ENCODE measurements at regions not wholly inside any gene's neighbourhood (a gene's known extent, or its start where the extent isn't known, plus 50 kb on each side); places are given as distances from the start of the nearest gene placed in this dataset.

DNA sequence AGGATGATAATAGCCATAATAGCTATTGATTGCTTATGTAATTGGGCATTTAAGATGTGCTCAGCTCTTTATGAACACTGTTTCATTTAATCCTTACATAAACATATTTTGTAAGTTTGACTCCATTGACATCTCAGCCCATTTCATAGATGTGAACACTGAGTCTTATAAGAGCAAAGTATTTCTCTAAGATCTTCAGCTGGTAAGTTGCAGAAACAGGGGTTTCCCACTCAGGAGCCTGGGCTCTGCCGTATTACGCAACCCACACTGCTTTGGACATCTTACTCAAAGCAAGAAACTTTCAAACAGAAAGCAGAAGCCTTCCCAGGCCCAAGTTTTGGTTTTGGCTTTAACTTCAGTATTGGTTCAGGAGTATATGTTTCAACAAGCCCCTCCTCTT lies 705.1 kb downstream of the MED13L start:
- TF ChIP-seq, protein P1, sequence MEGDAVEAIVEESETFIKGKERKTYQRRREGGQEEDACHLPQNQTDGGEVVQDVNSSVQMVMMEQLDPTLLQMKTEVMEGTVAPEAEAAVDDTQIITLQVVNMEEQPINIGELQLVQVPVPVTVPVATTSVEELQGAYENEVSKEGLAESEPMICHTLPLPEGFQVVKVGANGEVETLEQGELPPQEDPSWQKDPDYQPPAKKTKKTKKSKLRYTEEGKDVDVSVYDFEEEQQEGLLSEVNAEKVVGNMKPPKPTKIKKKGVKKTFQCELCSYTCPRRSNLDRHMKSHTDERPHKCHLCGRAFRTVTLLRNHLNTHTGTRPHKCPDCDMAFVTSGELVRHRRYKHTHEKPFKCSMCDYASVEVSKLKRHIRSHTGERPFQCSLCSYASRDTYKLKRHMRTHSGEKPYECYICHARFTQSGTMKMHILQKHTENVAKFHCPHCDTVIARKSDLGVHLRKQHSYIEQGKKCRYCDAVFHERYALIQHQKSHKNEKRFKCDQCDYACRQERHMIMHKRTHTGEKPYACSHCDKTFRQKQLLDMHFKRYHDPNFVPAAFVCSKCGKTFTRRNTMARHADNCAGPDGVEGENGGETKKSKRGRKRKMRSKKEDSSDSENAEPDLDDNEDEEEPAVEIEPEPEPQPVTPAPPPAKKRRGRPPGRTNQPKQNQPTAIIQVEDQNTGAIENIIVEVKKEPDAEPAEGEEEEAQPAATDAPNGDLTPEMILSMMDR (conservative IDR thresholded peaks at IDR 0.05), result no peak
- no peak overlapping the region for H3K27ac ChIP-seq

DNA sequence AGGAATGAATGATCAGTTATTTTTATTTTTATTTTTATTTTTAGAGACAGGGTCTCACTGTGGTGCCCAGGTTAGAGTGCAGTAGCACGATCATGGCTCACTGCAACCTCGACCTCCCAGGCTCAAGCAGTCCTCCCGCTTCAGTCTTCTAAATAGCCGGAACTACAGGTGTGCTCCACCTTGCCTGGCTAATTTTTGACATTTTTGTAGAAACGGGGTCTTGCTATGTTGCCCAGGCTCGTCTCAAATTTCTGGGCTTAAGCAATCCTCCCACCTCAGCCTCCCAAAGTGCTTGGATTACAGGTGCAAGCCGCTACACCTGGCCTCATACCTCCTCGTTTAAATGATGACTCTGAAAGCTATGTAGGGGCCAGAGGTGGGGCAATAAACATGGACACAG lies 706.0 kb downstream of the MED13L start:
- TF ChIP-seq, protein P1 (conservative IDR thresholded peaks at IDR 0.05), result no peak
- no peak overlapping the region for H3K27ac ChIP-seq

DNA sequence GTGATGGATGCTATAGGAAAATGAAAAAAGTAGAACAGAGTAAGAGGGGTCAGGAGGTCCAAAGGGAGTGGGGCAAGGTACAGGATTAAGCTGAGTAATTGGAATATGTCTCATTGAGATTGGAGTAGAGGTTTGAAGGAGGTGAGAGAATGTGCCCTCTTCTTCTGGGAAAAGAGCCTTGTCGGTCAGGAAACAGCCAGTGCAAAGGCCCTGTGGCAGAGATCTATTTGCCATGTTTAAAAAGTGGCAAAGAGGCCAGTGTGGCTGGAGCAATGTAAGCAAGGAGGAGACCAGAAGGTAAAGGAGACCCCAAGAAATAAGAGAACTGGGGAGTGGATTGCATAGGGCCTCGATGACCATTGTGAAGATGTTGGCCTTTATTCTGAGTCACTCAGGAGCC lies 706.5 kb downstream of the MED13L start:
- TF ChIP-seq, protein P1 (conservative IDR thresholded peaks at IDR 0.05), result no peak
- no peak overlapping the region for H3K27ac ChIP-seq

DNA sequence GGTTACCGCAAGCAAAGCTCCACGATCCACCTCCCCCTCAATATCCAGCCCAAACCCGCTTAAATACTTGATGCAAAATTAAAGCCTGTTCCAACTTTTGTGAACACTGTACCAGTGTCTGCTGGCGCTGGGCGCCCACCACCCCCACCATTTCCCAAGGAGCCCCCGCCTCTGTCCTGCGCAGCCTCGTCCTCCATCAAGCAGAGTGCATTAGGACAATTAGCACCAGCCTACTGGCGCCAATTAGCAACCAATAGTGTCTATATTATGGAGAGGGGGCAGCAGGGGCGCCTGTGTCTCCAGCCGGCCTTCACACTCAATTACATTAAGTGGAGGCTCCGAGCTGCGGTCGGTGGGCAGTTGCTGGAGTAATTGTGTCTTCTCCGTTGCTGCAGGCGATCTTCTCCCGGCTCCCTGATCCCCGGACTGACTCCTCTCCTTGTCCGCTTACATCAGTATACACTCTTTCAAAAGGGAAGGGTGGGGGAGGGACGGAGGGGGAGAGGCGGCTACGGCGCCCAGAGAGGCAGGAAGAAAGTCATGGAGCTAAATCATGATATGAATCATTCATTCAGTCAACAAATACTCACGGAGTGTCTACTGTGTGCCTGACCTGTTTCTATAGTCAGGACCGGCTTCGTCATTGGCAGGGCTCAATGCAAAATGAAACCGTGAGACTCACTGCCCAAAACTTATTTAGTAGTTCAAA lies 707.3 kb downstream of the MED13L start:
- TF ChIP-seq, protein P1 (conservative IDR thresholded peaks at IDR 0.05), result no peak
- no peak overlapping the region for H3K27ac ChIP-seq

DNA sequence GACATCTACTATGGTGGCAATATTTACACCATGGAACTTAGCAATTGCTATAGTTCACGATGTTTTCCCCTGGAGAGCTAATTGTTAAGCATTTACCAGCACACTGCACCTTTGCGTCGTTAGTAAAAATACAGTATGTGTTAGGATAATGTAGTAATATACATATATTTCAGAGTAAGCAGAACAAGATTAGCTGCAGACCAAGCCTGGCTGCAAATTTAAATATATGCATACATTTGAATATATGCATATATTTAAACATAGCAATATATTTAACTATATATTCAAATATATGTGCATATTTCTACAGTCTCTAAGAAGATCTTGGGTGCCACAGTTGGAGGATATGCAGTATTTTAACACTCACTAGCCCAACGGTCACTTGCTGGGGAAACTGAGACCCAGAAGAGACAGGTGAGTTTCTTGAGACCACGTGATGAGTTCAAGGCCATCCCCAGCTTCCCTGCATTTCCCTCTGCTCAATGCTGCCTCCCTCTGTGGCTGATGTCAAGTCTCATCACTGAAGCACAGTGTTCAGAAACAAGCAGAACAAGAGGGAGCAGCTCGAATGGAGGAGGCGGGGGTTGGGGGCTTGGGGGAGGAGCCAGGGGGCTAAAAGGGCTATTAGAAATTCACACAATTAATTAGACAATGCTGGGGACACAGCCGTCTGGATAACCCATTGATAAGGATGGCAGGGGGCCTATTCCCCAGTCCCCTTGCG lies 708.0 kb downstream of the MED13L start:
- H3K27ac ChIP-seq, result no peak overlapping the region
- TF ChIP-seq, protein P1 (conservative IDR thresholded peaks at IDR 0.05), result no peak

DNA sequence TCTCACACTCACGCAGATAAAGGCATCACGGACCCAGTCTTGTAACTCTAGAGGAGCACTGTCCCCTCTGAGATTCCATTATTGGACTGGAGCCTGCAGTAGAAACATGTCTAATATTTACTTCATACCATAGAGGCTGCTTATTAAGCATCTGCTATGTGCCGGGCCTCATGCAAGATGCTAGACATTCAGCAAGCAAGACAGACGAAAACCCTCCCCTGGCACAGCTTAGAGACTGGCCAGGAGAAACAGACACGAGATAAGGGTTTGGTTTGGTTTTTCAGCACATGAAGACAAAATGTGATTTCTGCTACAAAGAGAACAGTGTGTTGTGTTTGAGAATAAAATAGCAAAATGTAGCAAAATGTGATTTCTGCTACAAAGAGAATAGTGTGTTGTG lies 719.2 kb downstream of the MED13L start:
- TF ChIP-seq, protein P1 (conservative IDR thresholded peaks at IDR 0.05), result no peak
- no peak overlapping the region for H3K27ac ChIP-seq

DNA sequence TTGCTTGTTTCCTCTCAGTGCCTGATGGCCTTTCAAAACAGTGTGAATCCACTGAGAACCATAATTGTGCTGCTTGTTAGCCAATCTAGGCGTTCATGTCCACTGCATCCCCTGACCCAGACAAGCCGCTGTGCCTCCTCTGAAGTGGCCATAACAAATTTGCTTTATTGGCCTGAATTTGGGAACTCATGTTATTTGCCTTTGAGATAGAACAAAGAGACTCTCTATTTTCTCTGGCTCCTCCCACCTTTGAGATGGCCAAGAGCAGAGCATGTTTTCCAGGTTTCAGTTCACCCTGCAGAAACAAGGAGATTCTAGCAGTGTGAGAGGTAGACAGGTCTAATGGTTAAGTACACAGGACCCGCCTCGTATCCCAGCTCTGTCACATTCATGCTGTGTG lies 723.9 kb downstream of the MED13L start:
- no peak overlapping the region for H3K27ac ChIP-seq
- TF ChIP-seq, protein P1 (conservative IDR thresholded peaks at IDR 0.05), result no peak
